Stimulated activated CD4-positive, alpha-beta T cell treated with anti-CD3 and anti-CD28 coated beads, TNF-alpha, amount 100 ng/mL, for 1 hour (primary cell): ENCODE measurements at regions not wholly inside any gene's neighbourhood (a gene's known extent, or its start where the extent isn't known, plus 50 kb on each side); places are given as distances from the start of the nearest gene placed in this dataset.
"Not testable (repeated sequence)": the region's sequence is repeated elsewhere in the genome, so short reads cannot be mapped to it uniquely, and the experiment has no call there.

ENCODE experiments used
- DNase-seq, 3 donors: peaks; one replicate each; pipeline ENCODE4 v3.0.0-alpha.2; 2020; ENCODE audit warnings: low read depth in 3 of 3, low spot score in 1 of 3

DNA sequence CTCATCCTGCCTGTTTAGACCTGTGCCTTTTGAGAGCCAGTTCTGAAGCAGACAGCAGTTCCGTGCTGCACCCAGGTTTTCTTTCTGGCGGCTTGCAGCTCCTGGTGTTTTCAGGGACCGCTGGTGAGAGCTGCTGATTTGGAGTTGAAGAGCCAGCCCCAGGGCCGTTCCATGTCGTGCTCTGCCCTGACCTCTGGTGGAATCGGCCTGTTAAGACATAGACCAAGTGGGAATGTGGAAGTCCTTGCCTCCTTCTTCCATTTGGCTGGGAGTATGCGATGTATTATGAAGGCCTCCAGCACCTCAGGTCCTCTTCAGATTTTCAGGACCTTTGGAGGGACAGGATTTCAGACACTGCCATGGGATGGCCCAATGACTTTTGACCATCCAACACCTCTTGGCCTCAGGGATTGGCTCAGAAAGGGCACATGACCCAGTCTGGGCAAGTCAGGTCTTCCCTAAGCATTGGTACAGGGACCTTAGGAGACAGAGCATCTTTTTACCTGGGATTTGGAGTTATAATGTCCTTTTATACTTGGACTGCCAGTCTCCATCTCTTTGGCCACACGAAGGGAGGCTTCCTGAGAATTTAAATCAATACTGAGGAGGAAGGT lies 136.1 kb upstream of the CLINT1 start:
- peak in 1 of 3 donors; percentile 20 for DNase-seq

DNA sequence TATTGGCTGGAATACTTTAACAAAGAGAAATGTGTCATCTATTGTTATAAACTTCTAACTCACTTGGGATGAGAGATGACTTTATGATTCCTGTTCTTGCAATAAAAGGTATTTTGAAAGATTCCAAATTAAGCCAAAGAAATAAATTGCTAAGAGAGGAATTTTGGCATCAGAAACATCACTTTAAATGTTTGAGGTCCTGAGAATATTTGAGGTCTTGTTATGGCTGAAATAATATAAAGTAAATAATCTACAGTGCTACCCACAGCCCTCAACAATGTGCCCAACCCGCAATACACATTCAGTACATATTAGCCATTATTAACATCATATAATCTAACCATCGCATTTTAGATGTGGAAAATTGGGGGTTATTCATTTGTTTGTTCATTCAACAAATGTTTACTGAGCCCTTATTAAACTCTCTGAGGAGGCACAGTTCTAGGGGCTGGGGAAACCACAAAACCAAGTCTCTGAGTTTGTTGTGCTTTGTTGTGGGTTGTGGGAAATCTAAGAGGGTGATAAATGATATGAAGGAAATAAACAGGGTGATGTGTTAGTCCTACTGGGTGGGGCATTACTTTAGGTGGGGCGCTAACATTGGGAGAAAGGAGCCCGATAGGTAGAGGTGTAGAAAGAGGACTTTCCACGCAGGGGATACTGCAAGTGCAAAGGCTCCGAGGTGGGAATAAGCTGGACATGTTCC lies 135.2 kb upstream of the CLINT1 start:
- DNase-seq, result no peak

DNA sequence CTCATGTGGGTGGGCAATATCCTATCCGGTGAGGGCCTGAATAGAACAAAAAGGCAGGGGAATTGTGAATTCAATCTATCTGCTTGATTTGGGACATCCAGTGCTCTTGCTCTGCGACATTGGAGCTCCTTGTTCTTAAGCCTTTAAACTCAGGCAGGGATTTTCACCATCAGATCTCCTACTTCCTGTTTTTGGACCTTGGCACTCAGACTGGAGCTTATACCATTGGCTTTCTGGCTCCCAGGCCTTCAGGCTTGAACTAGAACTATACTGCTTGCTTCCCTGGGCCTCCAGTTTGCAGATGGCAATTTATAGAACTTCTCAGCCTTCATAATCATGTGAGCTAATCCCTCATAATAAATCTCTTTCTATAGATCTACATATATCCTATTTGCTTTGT lies 134.3 kb upstream of the CLINT1 start:
- no peak for DNase-seq

DNA sequence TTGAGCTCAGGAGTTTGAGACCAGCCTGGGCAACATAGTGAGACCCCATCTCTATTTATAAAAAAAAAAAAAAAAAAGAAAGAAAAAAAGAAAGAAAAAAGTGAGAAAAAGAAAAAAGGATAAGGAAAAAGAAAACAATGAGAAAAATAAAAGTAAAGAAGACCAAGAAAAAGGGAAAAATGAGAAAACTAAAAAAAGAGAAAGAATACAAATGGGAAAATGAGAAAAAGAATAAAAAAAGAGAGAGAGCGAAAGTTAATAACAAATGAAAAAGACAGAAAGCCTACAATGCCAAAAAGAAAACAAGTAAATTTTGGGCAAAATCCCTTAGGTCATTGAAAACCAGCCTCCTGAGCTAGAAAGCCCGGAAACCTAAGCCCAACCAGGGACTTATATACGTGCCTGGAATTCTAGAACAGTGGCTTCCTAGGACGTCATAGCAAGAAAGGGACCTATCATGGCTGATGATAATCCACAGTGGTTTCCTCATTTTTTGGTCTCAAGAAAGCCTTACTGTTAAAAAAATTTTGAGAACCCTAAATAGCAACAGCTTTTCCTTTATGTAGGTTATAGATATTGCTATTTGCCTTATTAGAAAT lies 131.7 kb upstream of the CLINT1 start:
- no peak for DNase-seq

DNA sequence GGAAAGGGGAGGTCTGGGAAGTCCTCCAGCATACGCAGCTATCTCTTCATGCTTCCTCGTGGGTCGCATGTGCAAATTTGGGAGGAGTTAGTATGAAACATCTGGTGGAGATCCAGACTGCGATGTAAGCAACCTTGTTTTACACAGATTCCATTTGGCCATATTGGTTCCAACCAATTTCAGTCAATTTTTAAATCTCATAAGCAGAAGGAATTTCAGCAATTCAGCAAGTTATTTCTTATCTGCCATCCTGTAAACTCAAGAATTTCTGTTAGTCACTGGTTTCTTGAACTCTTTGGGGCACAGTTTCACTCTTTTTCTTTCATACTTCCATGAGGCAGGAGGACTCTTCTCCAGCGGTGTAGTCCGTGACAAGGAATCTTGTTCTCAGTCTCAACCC lies 130.4 kb upstream of the CLINT1 start:
- DNase-seq, result no peak

DNA sequence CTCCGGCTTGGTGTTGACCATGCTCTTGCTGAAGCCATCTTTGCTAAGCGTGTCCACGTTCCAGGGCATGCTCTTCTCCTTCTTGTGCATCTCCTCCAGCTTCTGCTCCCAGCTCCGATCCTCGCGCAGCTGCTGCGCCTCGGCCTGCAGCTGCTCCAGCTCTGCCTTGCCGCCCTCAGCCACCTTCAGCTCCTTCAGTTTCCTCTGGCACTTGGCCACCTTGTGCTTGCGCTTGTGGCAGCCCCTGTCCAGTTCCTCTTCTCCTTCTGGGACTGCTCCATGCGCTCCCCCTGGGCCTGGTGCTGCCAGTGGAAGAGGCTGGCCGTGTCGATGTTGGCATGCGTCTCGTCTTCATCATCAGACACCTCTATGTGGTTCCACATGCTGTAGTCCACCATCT lies 128.3 kb upstream of the CLINT1 start:
- DNase-seq, result no peak

DNA sequence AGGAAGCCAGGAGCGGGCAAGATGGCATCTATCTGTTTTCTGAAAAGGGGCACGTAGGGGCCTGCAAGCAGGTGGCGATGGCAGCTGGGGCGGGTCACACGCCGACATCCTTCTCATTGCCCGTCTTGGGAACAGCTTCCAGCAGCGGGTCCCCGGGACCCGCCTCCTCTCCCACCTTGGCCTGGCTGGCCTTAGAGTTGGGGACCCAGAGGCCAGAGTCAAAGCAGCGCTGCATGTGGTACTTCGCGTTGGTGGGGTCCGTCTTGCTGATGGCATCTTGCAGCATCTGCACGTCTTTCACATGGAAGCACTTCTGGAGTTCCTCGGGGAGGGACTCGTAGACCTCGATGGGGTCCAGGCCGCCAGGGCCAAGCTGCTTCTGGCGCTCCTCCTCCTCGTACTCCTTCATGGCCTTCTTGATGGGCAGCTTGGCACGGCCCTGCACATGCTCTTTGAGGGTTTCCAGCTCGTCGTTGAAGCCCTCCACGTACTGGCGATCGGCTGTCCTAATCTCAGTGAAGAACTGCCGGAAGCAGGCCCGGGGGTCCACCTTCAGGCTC lies 127.6 kb upstream of the CLINT1 start:
- DNase-seq, result no peak

DNA sequence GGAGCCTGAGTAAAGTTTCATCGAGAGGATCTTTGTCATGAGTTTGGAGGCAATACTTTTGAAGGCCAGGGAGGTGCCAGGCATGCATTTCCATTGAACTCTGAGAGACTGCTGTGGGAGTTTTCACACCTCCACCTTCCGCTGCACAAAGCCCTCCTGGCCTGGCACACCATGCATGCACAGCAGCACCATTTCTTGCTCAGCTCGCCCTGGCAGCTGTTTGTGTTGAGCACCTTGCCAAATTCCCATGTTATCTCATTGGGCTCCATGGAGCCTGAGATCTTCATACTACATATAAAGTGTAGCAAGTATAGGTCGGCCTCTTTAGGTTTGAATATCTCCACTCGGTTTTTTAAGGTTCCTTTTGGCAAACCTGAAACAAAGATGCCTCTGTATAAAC lies 125.7 kb upstream of the CLINT1 start:
- DNase-seq, result no peak

DNA sequence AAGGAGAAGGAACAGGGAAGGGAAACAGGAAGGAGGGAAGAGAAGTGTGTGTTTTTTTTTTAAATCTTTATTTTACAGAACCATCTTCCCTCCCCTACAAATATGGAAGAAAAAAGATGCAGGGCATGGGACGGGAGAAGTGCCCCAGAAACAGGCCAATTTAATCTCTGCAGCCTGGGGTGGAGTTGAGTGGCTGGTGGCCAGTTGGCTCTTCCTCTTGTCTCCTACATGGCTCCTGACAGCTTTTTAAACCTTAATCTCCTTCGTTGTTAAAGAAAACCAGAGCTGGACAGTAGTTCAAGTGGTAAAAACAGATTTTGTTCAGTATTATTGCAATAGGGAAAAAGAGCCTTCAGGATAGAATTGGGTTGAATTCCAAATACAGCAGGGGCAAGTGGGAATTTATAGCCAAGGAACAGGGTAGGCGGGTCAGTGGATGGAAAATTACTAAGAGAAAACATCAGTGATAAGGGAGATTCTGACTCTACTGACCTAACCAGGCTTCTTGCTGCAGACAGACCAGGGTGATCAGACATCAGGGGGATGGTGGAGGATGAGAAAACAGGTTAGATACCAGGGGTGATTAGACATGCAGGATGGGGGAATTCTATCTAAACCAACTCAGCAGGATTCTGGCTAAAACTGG lies 125.1 kb upstream of the CLINT1 start:
- DNase-seq, result no peak

DNA sequence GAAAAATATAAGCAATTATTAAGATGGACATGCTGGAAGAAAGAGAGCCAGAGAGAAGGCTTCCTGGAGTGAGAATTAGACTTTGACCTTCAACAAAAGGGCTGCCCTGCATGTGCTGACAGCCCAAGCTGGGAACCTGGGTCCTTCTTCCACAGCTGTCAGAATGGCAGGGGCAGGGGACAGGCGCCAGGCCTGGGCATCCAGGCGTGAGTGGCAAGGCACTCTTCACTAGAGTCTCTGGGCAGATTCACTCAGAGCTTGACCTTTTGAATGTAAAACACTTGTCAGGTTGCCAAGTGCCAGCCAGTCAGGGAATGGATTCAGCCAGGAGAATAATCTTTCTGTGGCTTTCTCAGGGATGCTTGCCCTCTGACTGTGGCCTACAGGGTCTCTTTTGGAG lies 119.1 kb upstream of the CLINT1 start:
- DNase-seq, result no peak

DNA sequence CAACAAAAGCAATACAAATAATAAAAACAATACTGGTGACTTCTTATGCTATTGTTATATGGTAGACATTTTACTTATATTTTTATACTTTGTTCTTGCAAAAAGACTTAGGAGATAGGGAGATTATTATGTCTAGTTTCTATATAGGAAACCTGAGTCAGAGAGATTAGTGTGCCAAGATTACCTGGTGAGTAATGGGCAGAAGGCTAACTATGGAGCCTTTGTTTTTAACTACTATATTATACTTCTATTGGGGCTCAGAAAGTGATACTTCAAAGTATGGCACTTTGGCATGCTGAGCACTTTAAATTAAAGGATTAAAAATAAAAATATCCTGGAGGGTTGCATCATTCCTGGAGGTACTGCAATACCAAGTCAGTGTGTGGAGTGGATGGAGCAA lies 117.5 kb upstream of the CLINT1 start:
- DNase-seq, result no peak

DNA sequence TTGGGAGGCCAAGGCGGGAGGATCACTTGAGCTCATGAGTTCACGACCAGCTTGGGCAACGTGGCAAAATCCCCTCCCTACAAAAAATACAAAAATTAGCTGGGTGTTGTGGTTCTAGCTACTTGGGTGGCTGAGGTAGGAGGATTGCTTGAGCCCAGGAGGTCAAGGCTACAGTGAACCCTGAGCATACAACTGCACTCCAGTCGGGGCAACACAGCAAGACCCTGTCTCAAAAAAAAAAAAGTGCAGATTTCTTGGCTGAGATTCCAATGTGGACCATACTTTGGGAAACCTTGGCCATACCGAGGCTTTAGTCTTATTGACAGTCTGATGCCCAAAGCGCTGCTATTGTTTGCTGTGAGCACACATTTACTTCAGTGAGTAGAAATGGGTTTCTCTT lies 113.6 kb upstream of the CLINT1 start:
- no peak for DNase-seq

DNA sequence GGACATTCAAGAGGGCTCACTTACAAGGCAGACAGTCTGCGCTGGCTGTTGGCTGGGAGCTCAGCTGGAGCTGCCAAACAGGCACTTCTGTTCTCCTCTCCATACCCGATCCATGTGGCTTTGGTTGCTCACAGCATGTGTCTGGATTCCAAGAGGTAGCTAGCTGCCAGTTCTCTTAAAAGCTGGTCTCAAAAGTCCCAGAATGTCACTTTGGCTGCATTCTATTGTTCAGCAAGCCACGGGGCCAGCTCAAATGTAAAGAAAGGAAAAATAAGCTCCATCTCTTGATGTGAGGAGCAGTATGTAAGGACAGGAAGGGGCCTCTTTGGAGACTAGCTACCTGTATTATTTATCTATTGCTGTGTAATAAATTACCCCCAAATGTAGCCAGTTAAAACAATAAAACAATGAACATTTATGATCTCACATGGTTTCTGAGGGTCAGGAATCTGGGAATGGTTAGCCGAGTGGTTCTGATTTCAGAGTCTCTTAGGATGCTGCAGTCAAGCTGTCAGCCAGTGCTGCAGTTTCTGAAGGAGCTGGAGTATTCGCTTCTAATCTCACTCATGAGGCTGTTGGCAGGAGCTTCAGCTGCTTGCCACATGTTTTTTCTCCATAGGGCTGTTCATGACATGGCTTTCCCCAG lies 112.7 kb upstream of the CLINT1 start:
- no peak for DNase-seq

DNA sequence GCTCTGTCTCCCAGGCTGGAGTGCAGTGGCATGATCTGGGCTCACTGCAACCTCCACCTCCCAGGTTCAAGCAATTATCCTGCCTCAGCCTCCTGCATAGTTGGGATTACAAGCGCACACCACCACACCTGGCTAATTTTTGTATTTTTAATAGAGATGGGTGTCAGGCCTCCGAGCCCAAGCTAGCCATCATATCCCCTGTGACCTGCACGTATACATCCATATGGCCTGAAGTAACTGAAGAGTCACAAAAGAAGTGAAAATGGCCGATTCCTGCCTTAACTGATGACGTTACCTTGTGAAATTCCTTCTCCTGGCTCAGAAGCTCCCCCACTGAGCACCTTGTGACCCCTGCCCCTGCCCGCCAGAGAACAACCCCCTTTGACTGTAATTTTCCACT lies 109.6 kb upstream of the CLINT1 start:
- not testable (repeated sequence) for DNase-seq

DNA sequence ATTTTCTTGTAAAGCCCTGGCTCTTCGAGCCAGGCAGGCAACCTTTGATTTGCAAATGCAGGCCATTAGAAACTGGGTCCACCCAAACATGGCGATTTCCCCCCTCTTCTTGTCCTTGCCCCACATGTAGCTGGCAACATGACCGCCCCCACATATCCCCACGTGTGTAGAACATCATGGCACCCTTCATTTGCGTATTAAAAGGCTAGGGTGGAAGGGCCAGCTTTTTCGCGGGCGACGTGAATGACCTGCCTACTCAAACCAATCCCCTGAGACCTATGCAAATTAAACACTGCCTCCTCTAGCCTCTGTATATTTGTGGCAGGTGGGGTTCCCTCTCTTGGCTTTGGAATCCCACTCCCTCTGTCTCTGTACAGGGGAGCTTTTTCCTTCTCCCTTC lies 107.0 kb upstream of the CLINT1 start:
- DNase-seq, result no peak

DNA sequence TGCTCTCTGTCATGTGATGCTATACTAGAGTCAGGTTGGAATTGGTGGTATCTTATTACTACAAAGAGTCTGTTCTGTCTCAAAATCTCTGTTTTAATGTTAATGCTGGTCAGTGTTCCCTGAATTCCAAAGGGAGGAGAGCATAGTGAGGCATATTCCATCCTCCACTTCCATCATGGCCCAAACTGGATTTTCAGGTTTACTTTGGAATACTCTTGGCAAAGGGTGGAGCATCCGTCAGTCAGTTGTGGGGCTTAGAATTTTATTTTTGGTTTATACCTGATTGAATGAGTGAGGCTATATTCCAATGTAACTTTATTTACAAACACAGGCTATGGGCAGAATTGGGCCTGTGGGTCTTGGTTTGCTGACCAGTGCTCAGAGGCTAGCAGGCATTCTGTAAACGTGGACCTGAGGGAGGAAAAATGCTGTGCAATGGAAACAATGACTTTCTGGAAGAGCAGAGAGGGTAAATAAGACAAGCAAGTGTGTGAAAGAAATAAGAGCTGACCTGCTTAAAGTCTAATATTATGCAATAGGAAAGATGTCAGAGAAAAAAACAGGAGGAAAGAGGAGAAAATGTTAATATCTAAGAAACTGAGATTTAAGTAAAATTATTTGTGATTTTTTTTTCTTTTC lies 106.2 kb upstream of the CLINT1 start:
- DNase-seq, result no peak

DNA sequence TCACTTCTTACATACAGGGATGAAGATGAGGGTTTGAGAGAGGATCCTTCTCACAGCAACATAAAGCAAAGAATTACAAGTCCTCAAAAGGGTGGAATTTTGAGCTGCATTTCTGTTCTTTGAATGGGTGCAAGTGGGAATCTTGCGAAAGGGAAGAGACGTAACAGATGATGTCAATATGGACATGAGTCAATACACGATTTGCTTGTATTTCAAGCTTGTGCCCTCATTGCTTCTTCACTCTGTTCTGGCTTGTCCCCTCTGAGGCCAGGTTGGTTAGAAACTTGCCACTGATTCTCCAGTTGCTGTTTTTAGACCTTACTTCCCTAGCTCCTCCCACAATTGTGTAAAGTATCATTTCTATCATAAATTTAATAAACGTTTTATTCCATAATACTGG lies 104.8 kb upstream of the CLINT1 start:
- DNase-seq, result no peak

DNA sequence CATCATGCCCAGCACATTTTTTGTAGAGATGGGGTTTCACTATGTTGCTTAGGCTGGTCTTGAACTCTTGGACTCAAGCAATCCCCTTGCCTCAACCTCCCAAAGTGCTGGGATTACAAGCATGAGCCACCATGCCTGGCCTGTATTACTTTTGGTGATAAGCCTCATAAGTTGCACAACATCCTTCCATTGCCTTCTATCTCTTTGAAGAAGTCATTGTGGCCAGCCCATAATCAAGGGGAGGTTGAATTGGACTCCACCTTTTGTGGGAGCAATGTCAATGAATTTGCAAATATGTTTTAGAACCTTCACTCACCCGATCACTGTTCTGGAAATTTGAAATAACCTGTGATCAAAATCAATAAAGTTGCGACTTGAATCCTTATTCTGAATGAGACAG lies 104.3 kb upstream of the CLINT1 start:
- no peak for DNase-seq

DNA sequence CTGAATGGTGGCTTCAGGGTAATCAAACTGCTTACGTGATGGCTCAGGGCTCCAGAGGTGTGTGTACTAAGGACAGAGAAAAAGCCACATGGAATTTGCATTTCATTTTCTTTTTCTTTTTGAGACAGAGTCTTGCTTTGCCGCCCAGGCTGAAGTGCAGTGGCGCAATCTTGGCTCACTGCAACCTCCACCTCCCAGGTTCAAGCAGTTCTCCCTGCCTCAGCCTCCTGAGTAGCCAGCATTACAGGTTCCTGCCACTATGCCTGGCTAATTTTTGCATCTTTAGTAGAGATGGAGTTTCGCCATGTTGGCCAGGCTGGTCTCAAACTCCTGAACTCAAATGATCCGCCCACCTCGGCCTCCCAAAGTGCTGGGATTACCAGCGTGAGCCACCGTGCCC lies 103.7 kb upstream of the CLINT1 start:
- DNase-seq, result not testable (repeated sequence)

DNA sequence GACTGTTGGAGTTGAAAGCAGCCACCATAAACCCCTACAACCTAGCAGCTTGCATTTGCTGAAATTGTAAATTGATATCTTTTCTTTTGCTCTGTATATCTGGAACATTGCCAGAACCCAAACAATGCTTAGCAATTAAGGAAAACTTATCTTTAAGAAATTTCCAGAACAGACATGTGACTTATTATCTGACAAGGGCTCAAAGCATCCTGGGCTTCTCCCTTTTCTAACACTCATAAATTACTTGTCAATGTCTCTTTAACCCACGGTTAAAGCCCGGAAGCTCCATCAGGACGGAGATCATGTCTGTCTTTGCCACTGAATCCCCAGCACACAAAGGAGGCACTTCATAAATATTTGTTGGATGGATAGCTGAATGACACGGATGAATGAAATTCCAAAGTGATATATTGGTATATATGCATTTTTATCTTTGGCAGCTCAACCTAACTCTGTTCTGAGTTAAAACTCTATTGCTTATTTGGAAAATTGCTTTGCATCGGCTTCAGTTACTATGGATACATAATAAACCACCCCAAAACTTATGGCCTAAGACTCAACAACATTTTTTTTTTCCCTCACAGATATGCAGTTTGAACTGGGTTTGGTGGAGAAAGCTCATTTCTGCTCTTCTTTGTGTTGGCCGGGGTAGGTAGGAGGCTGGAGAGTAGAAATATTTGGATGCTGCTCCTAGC lies 103.1 kb upstream of the CLINT1 start:
- DNase-seq, result no peak
